Adrenal gland (tissue), 9 donors: ENCODE measurements at regions not wholly inside any gene's neighbourhood (a gene's known extent, or its start where the extent isn't known, plus 50 kb on each side); places are given as distances from the start of the nearest gene placed in this dataset.
"Not testable (repeated sequence)": the region's sequence is repeated elsewhere in the genome, so short reads cannot be mapped to it uniquely, and the experiment has no call there.

Source experiments
- DNase-seq, 7 donors: peaks; one replicate each; pipeline ENCODE4 v3.0.0-alpha.2; 2019 to 2020
- H3K27ac ChIP-seq, 5 donors: fragments of 200-600 bp; sonication (generic) in 4 of 5; 1 replicate in 3 of 5; 2 replicates in 2 of 5; pipeline versions ENCODE4 v1.5.1 to v1.8.0; 2016 to 2020; ENCODE audit warnings: mild to moderate bottlenecking in 1 of 5
- H3K27me3 ChIP-seq: fragments of 200-600 bp; 2 replicates; pipeline ENCODE4 v1.8.0; 2021
- H3K36me3 ChIP-seq, 2 donors: fragments of 200-600 bp; replicated peaks in 1 of 2; 1 replicate in 1 of 2; 2 replicates in 1 of 2; pipeline versions ENCODE4 v1.5.1 to v1.8.0; 2018 to 2022
- H3K4me1 ChIP-seq, 2 donors: fragments of 200-600 bp; replicated peaks in 1 of 2; 1 replicate in 1 of 2; 2 replicates in 1 of 2; pipeline versions ENCODE4 v1.5.1 to v1.8.0; 2018 to 2021
- H3K4me3 ChIP-seq, 4 donors: fragments of 200-600 bp; sonication (generic) in 3 of 4; one replicate each; pipeline ENCODE4 v1.5.1; 2016 to 2018
- H3K9me3 ChIP-seq, 3 donors: fragments of 200-600 bp; sonication (generic) in 1 of 3; replicated peaks in 1 of 3; 1 replicate in 2 of 3; 2 replicates in 1 of 3; pipeline versions ENCODE4 v1.5.1 to v1.8.0; 2016 to 2021
- CTCF ChIP-seq, 6 experiments: fragments of 450-650 bp in 4 of 6; fragments of 200-600 bp in 2 of 6; sonication (generic) in 1 of 6; IDR thresholded peaks; 1 replicate in 5 of 6; 2 replicates in 1 of 6; pipeline versions ENCODE4 v1.5.1 to v1.8.0; 2016 to 2021; ENCODE audit warnings: antibody characterized with exemption in 6 of 6, mild to moderate bottlenecking in 2 of 6, moderate library complexity in 1 of 6
- POLR2A ChIP-seq, 2 donors: fragments of 450-650 bp; IDR thresholded peaks; one replicate each; pipeline ENCODE4 v1.6.1; 2017; ENCODE audit warnings: antibody characterized with exemption in 2 of 2, mild to moderate bottlenecking in 2 of 2, moderate library complexity in 1 of 2
- WGBS, 4 donors: extraction: QIAGEN DNeasy Blood & Tissue Kit in 2 of 4; methylation state at CpG; one replicate each; pipeline versions ENCODE4 v1.1.5 to v1.1.7; 2013 to 2017; 5-methylcytosine and 5-hydroxymethylcytosine counted together
- intact Hi-C, 2 donors: fragments of 100-400 bp; cut with DNase I; formaldehyde crosslinking; loops; one replicate each; pipeline versions ENCODE4 v1.14.1 to v1.15.0; 2022 to 2023
- donor health status: healthy with polysubstance abuse.
- donor health status: Bipolar disorder and iron deficiency.
- donor health status: DM: yes; HTN: yes; CAD: no.
- donor health status: DM: no; HTN: no; CAD: no.
- donor health status: DM: no; HTN: no; CAD: no.

- no peak overlapping the region for H3K4me3 ChIP-seq
- no peaks in the 10 kb centered on the region for H3K4me1 ChIP-seq
- no peak for DNase-seq
- no peaks in the 10 kb centered on the region for H3K27me3 ChIP-seq
- H3K36me3 ChIP-seq = no peaks in the 10 kb centered on the region
- H3K27ac ChIP-seq = no peak overlapping the region
- intact Hi-C loops = no loop called here
- H3K9me3 ChIP-seq = no peaks in the 10 kb centered on the region
- TF ChIP-seq CTCF (IDR thresholded peaks at IDR 0.05) = no peak
- no peak for TF ChIP-seq POLR2A (IDR thresholded peaks at IDR 0.05)
These were observed 298.9 kb upstream of the ADARB2 start for GRCh38 chr10:2036209-2036608.

DNA sequence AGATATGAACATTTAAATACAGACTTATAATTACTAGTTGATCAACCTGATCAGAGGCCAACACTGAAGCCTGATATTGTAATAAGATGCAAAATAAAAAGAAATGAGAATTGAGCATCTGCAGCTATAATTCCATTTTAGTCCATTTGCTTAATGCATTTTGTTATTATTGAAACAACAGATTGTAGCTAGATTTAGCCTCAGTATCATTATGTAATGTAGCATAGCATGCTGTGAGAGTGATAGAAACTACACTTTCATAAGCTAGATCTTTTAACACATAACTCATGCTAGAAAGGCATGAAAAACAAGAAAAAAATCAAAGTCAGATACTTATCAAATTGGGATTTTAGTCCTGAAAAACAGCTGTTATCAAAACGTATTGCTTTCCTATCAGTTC lies 292.7 kb upstream of the ADARB2 start:
- Histone ChIP-seq H3K36me3 (no peaks in the 10 kb centered on the region), H3K27me3 (no peaks in the 10 kb centered on the region), H3K27ac (no peak overlapping the region), H3K9me3 (no peaks in the 10 kb centered on the region), H3K4me3 (no peak overlapping the region), H3K4me1 (no peaks in the 10 kb centered on the region)
- WGBS, 4 donors = 27 to 40% (median 33%) methylated on average over 1 of the region's 1 CpG
- intact Hi-C loops = no loop called here
- TF ChIP-seq POLR2A (IDR thresholded peaks at IDR 0.05) (no peak), CTCF (IDR thresholded peaks at IDR 0.05) (no peak)
- DNase-seq = no peak

GRCh38 chr10:2026936-2027335 lies 289.6 kb upstream of the ADARB2 start:
- TF ChIP-seq CTCF (IDR thresholded peaks at IDR 0.05) = no peak
- no peak for TF ChIP-seq POLR2A (IDR thresholded peaks at IDR 0.05)
- intact Hi-C loops = no loop called here
- Histone ChIP-seq H3K36me3 (no peaks in the 10 kb centered on the region), H3K27ac (no peak overlapping the region), H3K27me3 (no peaks in the 10 kb centered on the region), H3K9me3 (no peaks in the 10 kb centered on the region), H3K4me3 (no peak overlapping the region), H3K4me1 (no peaks in the 10 kb centered on the region)
- DNase-seq = no peak
- 50 to 70% (median 68%) methylated on average over 3 of the region's 3 CpGs for WGBS, 4 donors

DNA sequence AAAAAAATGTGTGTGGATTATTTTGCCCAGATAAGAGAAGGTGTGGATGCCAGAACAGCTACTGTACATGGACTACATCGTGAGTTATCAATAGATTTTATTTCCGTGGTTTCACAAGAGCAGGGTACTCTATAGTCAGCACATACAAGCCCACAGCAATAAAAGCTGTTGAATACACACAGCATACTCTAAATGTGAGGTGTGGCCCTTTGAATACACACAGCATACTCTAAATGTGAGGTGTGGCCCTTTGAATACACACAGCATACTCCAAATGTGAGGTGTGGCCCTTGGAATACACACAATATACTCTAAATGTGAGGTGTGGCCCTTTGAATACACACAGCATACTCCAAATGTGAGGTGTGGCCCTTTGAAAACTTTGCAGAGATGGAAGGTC lies 287.4 kb upstream of the ADARB2 start:
- DNase-seq, H3K36me3 ChIP-seq, H3K27me3 ChIP-seq, H3K4me3 ChIP-seq, intact Hi-C loops, H3K27ac ChIP-seq, H3K9me3 ChIP-seq, H3K4me1 ChIP-seq: not testable (repeated sequence)
- WGBS, 4 donors = 30 to 58% (median 33%) methylated on average over 2 of the region's 2 CpGs

DNA sequence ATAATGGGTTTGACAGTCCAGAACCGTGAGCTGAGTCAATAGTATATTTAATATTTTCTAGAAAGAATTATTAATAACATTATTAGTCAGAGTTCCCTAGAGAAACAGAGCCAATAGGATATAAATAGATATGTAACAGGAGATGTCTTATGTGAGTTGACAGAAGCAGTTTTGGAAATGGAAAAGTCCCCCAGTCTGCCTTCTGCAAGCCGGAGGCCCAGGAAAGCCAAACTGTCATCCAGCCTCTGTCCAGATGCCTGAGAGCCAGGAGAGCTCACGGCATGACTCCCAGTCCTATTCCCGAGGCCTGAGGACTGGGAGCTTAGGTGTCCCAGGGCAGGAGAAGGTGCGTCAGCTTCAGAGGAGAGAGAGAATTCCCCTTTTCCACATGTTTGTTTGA lies 286.4 kb upstream of the ADARB2 start:
- Histone ChIP-seq H3K27me3 (no peaks in the 10 kb centered on the region), H3K9me3 (no peaks in the 10 kb centered on the region), H3K4me1 (no peaks in the 10 kb centered on the region), H3K27ac (no peak overlapping the region), H3K4me3 (no peak overlapping the region), H3K36me3 (no peaks in the 10 kb centered on the region)
- intact Hi-C loops = no loop called here
- DNase-seq = no peak
- TF ChIP-seq POLR2A (IDR thresholded peaks at IDR 0.05) (no peak), CTCF (IDR thresholded peaks at IDR 0.05) (no peak)
- 43 to 60% (median 56%) methylated on average over 4 to 5 of the region's 5 CpGs for WGBS, 4 donors
